Globus pallidus (tissue), 1 donor: ENCODE measurements at regions not wholly inside any gene's neighbourhood (a gene's known extent, or its start where the extent isn't known, plus 50 kb on each side); places are given as distances from the start of the nearest gene placed in this dataset.

ENCODE experiments used
- DNase-seq: peaks from one replicate; pipeline ENCODE4 v3.0.0-alpha.2; 2015; ENCODE audit warnings: low spot score

- no peak for DNase-seq
Observed at GRCh38 chr15:39454189-39454986, 126.5 kb upstream of the THBS1 start.

- no peak for DNase-seq
Observed at GRCh38 chr15:39455471-39455991, 125.3 kb upstream of the THBS1 start.

- DNase-seq, result no peak
Observed at GRCh38 chr15:39456159-39456558, 124.7 kb upstream of the THBS1 start.

- no peak for DNase-seq
Observed at GRCh38 chr15:39456582-39457330, 124.1 kb upstream of the THBS1 start.

- DNase-seq, result no peak
Observed at GRCh38 chr15:39458131-39458530, 122.7 kb upstream of the THBS1 start.

GRCh38 chr15:39459548-39459947, 121.3 kb upstream of the THBS1 start:
- DNase-seq, result no peak

GRCh38 chr15:39460748-39461147, 120.1 kb upstream of the THBS1 start:
- DNase-seq, result no peak

- no peak for DNase-seq
Observed at GRCh38 chr15:39461536-39462130, 119.2 kb upstream of the THBS1 start.

- no peak for DNase-seq
Observed at GRCh38 chr15:39462691-39463090, 118.2 kb upstream of the THBS1 start.

- DNase-seq, result no peak
Observed at GRCh38 chr15:39465843-39466749, 114.8 kb upstream of the THBS1 start.

GRCh38 chr15:39466750-39467105, 114.2 kb upstream of the THBS1 start:
- DNase-seq, result no peak

- no peak for DNase-seq
Observed at GRCh38 chr15:39468331-39468730, 112.5 kb upstream of the THBS1 start.

GRCh38 chr15:39468828-39469227, 112.1 kb upstream of the THBS1 start:
- DNase-seq, result no peak

GRCh38 chr15:39471785-39472574, 108.9 kb upstream of the THBS1 start:
- DNase-seq, result no peak

GRCh38 chr15:39472621-39473297, 108.1 kb upstream of the THBS1 start:
- DNase-seq, result peak; percentile 11

- no peak for DNase-seq
Observed at GRCh38 chr15:39473298-39473947, 107.5 kb upstream of the THBS1 start.

- DNase-seq, result no peak
Observed at GRCh38 chr15:39474657-39475056, 106.2 kb upstream of the THBS1 start.

GRCh38 chr15:39478996-39479395, 101.9 kb upstream of the THBS1 start:
- DNase-seq, result no peak

GRCh38 chr15:39479911-39480310, 101.0 kb upstream of the THBS1 start:
- DNase-seq, result no peak

GRCh38 chr15:39482459-39482858, 98.4 kb upstream of the THBS1 start:
- no peak for DNase-seq
